Fibroblast of skin of abdomen (primary cell): ENCODE measurements at regions not wholly inside any gene's neighbourhood (a gene's known extent, or its start where the extent isn't known, plus 50 kb on each side); places are given as distances from the start of the nearest gene placed in this dataset.

Experiments used
- DNase-seq: peaks from one replicate; pipeline ENCODE4 v3.0.0-alpha.2; 2013

DNA sequence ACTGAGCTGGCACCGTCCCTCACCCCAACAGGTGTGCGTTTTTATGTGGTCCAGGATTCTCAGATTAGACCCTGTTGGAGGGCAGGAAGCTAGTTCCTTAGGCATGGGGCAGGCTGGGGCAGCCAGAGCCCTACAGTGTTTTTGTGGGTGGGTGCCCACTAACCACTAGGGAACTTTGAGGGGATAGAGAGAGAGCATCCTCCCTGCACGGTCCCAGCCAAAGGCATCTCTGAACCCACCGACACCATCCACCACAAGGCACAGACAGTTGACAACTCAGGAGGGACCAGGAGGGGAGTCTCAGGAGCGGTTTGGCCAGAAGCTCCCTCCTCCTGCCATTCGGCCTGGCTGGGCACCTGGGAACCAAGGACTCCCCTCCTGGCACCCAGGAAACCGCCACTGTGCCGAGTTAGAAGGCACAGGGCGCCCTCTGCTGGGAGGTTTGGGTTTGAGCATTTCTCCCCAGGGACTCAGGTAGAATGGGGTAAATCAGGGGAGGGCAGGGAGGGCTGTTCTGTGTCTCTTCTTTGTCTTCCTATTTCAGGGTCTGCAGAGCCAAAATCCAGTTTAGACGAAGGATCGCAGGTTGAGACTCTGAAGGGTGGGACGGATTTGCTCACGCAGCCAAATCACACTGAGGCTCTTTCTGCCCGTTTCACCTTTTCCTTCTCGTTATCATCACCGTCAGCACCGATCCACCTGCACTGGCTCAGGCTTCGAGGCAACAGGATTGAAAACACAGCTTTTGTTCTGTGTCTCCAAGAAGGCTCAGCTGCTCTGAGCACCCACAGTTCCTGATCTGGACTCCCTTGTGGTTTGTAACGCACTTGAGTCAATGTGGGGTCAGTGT, 84.8 kb upstream of the COL13A1 start:
- no peak for DNase-seq

DNA sequence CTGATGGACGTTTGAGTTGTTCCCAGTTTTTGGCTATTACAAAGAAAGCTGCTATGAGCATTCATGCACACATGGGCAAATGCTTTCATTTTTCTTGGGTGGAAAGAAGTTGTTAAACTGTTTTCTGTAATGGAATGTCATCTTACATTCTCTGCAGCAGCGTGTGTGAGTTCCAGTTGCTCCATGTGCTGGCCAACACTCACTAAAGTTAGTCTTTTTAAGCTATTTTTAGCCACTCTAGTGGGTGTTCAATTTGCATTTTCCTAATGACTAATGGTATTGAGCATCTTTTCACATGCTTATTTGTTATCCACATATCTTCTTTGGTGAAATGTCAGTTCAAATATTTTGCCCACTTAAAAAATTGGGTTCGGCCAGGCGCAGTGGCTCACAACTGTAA, 82.8 kb upstream of the COL13A1 start:
- DNase-seq: peak; percentile 25

DNA sequence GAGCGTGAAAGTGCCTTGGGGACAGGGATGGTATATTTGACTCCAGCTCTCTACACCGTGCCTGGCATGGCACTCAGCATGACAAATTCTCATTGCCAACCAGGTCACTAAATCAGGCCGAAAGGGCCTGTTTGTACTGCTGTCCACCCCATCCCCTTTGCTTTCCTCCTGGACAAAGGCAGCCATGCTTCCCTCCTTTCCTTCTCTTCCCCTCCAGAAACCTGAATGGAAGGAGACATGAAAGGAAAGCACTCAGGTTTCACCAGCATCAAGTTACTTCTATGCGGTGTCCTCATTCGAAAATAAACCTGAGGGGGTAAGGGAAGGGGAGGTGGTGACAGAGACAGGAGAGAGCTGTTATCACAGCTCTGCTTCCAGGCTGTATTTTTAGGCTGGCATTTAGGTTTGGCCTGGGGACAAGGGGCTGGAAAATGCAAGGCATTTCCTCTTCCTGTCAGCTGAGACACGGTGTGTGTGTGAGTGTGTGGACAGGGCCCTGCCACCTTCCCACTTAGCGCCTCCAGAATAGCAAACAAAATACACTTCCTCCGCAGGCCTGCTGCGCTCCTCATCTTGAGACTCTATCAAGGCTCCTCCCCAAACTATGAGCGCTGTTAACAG, 79.9 kb upstream of the COL13A1 start:
- DNase-seq: peak; percentile 34

DNA sequence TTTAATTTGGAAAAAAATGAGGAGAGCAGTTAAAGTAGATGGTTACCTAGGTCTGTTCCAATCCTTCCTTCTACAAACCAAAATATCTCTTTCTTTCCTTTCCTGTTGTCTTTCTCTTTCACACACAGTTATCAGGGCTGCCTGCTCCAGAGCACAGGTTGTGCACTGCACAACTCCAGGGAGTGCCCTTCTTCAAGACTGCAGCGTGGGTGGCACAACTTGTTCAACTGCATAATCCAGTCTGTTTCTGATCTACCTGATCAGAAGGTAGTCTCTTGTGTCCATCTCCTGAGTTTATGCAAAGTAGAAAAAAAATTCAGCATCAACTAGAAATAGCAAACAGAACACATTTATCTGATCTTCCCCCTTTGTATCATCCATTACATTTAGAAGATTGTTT, 78.1 kb upstream of the COL13A1 start:
- DNase-seq: no peak

DNA sequence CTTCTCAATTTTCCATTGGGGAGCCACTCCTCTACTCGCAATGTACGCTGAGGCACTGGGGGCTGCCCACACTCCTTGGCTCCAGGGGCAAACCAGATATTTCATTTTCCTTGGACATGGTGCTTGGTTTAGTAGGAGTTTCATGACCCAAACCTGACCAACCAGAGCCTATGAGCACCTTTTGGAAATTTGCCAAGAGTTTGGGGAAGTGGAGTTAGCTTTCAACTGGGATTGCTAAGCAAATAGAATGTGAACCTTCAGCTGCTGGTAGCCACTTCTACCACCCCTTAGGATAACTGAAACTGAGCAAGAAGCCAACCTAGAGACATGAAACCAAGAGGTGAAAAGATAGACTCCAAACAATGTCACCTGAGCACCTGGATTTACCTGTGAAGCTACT, 74.9 kb upstream of the COL13A1 start:
- DNase-seq: no peak

DNA sequence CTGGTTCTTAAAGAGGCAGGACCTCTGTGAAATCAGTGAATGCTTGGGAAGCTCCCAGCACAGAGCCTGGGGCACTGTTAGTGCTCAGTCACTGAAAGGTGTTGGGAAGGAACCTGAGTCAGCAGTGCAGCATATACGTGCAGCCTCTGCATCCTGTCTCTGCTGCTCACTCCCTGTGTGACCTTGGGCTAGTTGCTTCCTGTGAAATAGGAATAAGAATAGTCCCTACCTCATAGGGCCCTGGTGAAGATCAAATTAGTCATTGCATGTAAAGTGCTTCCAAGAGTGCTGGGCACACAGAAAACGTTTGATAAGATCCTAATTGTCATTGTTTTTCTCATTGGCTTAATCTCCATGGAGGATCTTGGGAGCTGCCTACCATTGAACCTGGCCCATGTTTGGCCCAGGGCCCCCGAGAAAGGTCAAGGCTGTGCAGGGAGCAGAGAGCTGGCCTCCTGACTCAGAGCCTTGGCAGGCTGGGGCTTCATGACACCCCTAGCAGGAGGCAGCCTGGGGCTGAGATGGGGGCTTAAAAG, 73.3 kb upstream of the COL13A1 start:
- peak; percentile 22 for DNase-seq

DNA sequence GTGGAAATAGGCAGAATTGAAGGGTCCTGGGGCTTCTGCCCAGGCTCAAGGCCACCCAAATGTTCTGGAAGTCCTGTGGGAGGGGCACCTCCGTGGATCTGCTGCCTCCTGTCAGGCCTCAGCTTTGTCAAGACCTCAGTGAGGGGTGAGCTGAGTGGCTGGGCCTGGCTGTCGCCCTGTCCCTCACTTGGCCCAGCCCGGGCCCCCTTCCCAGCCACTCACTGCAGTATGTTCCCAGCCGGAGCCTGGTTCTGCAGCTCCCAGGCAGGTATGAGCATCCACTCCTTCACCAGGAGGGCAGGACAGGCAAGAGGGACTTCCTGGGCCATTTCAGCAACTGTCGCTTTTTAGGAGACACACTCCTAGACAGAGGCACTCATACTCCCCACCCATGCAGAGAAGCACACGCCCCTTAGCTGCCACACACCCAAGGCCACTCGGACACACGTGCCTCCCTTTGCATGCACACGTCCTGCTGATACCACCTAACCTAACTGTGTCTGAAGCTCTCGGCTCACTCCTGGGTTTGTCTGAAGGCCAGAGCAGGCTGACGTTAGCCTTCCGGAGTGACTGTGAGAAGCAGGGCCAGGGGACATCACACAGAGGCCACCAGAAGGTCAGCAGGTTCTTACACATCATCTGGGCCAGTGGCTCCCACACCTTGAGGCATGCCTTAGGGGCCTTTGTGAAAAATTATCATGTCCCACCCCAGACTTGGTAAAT, 72.2 kb upstream of the COL13A1 start:
- DNase-seq: no peak

DNA sequence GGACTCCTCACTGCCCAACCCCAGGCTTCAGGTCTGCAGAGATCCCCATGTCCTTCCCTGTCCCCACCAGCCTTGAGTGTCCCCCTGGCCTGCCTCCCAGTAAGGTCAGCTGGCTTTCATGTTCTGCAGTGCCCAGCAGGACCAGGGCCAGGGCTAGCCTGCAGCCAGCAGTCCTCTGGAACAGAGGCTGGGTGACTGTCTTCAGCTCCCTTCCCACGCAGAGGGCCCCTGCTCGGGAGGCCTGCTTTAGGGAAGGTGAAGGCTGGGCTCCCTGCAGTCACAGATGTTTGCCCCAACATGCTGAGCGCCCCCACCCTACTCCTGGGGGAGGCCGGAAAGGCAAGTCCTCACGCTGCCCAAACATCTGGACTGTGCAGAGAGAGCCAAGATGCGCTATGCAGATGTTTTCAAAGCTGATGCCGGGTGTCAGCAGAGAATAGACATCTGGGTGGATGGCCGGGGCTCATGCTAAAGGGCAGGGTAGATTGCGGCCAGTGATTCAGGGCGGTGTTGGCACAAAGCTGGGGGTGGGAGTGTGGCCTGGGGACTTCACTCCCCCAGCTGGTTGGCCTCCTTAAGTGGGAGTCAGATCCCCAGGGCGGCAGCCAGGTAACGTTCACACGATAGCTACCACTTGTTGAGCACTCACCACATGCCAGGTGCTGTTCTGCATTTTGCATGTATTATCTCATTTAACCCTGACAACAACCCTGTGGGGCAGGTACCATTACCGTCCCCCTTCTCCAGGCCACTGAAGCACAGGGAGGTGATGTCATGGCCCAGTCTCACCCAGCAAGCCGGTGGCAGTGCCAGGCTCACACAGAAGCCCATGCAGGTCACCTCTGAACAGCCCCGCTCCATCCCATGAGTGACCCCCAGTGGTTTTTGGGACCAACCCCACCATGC, 71.2 kb upstream of the COL13A1 start:
- no peak for DNase-seq

DNA sequence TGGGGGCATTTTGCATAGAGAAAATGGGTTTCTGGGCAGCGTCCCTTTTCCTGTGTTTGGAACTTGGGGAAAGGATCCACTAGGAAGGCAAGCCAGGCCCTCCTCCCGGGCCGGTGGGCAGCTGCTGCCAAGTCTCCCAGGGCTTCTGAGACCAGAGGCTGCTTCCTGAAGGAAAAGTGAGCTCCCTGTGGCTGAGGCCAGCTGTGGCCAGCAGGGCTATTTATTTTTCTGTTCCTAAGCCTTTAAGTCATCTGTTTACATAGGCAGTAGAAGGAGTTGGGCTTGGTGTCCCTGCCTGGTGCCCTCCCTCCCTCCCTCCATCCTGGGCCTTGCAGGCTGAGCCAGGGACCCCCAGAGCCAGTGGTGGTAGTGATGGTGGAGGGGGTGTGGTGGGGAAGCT, 70.5 kb upstream of the COL13A1 start:
- peak; percentile 29 for DNase-seq

DNA sequence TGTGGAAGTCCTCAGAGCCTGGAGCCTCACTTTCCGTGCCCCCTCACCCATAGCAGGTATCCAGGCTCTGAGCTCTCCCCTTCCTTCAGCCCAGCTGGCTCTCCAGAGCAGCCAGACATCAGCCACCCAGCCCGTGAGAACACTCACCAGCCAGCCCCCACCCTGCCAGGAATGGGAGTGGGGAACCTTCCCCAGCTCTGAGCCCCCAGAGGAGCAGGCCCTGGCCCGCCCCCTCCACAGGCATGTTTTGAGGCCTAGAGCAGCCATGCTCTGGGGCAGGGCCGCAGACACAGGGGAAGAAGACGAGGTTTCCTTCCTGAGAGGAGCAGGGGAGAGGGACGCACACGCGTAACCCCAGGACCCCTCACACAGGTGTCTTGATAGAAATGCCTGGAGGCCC, 70.0 kb upstream of the COL13A1 start:
- no peak for DNase-seq

DNA sequence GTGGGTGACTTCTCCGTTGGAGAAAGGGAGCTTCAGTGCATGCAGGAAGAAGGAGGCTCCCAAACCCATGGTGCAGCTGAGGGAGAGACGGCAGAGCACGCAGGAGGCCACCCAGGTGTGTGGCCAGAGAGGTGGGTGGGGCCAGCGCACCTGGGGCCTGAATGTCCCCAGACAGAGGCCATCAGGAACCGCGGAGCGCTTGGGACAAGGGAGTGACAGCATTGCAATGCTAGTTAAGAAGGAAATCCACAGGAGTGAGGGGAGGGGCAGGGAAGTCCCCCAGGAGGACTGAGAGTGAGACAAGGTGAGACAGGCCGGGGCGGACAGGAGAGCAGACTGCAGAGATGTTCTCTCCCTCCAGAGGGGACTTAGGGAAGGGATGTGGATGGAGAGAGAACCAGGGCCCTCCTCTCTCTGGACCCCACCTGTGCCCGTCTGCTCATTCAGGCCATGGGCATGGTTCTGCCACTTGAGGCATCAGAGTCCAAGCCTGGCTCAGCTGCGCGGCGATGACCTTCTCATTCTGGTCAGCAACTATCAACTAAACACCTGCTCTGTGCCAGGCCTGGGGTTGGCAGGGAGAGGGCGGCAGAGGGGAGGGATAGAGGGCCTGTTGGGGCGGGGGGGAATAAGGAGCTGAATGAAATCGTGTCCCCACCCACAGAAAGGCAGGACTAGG, 69.4 kb upstream of the COL13A1 start:
- no peak for DNase-seq

DNA sequence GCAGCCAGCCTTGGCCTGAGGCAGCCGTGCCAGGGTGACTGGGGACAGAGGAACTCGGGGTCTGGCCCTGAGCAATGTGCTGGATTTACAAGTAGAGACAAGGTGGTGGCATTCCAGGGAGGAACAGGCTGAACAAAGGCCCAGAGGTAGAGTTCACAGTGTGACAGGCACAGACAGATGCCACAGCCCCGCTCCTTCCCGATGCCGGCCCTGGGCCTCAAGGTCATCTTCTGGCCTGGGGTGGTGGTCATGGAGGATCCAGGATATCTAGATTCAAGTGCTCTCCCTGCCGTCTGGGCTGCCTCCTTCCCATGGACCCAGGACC, 68.9 kb upstream of the COL13A1 start:
- DNase-seq: no peak

DNA sequence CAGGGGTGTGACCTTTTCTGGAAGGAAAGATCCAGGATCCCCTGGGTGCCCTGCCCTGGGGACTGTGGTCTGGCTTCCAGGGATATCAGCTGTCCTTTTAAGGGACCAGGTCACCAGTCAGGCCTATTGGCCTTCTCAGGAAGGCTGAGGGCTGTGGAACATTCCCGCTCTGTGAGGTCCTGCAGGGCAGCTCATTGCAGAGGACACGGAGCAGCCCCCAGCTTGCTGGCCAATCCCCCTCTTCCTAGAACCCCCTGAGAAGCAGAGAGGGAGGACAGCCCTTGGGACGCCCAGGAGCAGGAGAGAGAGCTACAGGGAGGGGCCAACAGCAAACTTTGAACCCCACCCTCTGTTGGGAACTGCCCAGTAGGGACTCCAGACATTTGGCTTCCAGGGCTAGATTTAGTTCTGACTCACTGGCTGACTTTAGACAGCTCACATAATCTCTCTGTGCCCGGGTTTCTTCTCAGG, 67.9 kb upstream of the COL13A1 start:
- peak; percentile 36 for DNase-seq

DNA sequence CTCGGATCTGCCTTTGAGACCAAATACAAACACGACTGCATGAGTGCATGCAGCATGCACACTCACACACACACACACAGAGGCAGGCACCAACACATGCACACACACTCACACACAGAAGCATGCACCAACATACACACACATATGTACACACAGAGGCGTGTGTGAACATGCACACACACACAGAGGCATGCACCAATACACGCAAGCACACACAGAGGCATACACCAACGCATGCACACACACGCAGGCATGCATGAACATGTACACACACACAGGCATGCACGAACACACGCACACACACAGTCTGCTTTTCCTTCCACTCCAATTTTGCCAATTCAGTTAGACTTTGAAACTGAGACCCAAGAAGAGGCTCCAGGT, 67.3 kb upstream of the COL13A1 start:
- DNase-seq: no peak

DNA sequence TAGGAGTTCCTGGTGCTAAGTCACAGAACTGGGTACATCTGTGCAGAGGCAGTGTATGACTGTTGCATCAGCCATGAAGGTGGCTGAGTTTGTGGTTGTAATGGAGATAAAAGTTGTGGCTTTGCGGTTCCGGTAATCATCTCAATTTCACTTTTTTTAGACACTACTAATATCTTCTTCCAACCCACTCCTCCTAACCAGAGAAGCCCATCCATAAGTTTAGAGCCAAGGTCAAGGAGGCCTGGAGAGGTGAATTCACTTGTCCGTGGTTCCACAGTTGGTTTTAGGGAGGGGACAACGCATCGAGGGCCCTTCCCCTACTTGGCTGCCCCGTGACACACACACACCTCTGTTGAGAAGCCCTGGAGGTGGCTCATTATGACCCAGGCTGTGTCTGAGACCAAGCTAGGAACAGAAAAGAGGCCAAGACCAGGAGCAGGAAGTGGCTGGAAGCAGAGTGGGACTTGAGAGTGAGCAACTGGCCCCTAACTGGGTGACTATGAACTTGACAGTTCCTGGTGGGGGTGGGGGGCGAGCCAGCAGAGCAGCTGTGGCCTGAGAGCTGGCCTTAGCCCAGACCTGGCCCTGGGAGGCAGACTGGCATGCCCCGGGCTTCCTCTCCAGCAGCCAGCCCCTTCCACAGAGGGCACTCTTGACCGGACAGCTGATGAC, 66.8 kb upstream of the COL13A1 start:
- DNase-seq: no peak

DNA sequence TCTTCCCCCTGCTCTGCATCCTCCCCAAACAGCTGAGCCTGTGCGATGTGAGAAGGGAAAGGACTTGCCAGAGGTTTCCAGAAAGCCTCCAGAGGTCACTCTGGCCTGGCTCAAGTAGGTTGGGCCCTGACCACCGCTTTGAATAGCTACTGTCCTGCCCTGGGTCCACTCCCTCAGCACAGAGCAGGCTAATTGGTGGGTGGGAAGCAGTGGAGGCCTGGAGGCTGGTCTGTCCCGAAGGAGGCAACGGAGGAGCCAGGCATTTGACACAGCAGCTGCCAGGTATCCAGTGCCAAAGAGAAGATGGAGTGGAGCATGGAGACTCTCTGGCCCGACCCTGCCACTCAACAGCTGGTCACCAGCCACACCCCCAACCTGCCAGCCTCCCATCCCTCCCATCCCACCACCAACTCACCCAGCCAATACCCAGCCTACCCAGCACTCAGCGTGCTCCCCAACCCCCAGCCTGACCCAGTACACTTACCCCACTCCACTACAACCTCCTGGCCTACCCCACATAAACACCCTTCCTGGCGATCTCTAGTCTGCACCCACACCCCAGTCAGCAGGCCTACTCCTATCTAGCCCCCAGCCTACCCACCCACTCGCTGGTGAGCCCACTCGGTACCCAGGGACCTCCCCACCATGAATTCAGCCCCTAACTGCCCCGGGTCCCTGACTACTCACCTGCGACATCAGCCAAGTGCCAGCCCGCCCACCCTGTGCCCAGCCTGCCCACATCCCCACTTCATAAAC, 64.6 kb upstream of the COL13A1 start:
- no peak for DNase-seq

DNA sequence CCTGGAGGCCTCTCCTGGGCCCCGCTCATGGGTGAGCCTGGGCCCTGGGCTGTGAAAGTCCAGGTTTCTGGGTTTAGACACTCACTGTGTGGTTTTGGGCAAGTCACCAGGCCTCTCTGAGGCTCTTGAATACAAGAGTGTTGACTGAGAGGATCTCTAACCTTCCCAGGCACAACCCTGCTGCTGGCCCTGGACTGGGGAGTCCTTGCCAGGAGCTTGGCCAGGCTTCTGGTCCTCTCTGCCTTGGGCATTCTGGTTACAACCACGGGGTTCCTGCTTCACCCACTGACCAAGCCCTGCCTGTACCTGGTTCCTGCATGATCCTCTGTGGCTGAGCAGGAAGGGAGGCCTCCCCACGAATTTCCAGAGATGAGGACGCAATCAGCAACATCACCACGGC, 63.6 kb upstream of the COL13A1 start:
- DNase-seq: no peak

DNA sequence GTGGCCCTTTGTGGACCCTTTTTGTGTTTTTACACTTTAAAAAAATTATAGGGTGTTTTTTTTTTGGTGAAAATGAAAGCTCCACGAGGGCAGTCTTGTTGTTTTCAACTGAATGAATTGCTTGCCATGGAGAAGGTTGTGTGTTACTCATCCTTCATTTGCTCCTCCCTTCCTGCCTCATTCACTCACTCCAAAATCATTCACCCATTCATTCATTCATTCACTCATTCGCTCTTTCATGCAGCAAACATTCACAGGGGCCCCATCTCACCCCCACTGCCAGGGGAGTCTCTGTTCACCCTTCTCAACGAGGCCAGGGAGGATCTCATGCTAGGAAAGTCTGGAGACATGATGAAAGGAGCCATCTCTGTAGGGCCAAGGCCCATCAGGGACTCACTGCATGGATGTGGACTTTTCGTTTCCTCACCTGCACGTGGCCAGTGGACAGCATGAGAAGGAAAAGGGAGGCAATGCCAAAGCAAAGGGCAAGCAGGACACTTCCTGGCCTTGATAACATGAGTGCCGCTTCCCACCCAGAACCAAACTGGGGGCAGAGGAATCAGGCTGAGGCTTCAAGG, 62.8 kb upstream of the COL13A1 start:
- DNase-seq: no peak

DNA sequence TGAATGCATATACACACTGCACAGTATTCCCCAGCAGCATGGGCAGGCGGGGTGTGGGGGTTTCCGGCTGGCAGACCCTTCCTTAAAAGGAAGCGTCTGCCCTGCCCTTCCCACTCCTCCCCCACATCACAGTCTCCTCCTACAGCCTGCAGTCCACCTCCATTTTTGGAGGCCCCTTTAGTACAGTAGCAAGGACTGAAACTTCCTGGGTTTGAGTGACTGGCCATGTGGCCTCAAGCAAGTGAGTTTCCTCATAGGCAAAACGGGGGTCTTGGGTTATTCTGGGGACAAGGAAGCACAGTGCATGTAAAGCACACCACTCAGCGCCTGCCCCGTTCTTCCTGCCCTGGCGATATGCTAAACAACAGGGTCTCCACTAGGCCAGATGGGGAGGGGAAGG, 62.1 kb upstream of the COL13A1 start:
- DNase-seq: no peak

DNA sequence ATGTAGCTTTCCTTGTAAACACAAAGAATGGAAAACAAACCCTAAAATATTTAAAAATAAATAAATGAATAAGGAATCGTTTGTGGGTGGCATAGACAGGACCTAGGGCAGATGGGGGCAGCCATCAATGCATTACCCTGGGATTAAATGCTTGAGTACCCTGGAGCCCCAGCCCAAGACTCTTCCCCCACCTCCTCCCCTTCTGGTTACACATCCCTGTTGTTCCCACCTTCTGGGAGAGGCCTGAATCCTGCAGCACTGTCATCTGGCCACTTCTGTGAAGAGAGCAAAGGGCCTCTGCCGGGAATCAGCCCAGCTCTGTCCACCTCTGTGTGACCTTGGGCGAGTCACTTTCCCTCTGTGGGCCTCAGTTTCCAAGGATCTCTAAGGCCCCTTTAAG, 61.6 kb upstream of the COL13A1 start:
- no peak for DNase-seq
